ENCODE measurements at regions not wholly inside any gene's neighbourhood (a gene's known extent, or its start where the extent isn't known, plus 50 kb on each side); places are given as distances from the start of the nearest gene placed in this dataset.

DNA sequence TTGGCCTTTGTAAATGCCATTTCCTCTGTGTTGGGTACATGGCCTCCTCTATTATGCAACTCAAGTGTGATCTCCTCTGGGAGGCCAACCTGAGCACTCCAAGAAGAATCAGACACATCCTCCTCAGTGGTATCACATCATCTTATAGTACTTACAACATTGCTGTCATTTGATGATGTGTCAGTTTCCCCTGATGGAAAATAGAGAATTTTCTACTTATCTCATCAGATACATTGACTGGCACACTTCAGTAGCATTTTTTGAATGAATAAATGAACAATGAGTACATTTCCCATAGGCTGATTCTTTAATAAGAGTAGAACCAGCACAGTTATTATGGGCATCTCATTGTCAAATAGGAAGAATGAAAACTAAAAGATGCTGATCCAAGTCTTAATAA, 86.6 kb upstream of the NXPH2 start:
- TF ChIP-seq, protein P1, sequence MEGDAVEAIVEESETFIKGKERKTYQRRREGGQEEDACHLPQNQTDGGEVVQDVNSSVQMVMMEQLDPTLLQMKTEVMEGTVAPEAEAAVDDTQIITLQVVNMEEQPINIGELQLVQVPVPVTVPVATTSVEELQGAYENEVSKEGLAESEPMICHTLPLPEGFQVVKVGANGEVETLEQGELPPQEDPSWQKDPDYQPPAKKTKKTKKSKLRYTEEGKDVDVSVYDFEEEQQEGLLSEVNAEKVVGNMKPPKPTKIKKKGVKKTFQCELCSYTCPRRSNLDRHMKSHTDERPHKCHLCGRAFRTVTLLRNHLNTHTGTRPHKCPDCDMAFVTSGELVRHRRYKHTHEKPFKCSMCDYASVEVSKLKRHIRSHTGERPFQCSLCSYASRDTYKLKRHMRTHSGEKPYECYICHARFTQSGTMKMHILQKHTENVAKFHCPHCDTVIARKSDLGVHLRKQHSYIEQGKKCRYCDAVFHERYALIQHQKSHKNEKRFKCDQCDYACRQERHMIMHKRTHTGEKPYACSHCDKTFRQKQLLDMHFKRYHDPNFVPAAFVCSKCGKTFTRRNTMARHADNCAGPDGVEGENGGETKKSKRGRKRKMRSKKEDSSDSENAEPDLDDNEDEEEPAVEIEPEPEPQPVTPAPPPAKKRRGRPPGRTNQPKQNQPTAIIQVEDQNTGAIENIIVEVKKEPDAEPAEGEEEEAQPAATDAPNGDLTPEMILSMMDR (IDR thresholded peaks at IDR 0.05), result no peak
- no peak for TF ChIP-seq POLR2A (IDR thresholded peaks at IDR 0.05)

Measured in testis (tissue), 2 donors.